KMS-11 (cell line): ENCODE measurements at regions not wholly inside any gene's neighbourhood (a gene's known extent, or its start where the extent isn't known, plus 50 kb on each side); places are given as distances from the start of the nearest gene placed in this dataset.

Experiments used
- H2AFZ ChIP-seq: fragments of 200-600 bp; sonication (generic); 2 replicates; pipeline ENCODE4 v1.6.1; 2016; ENCODE audit warnings: antibody characterized with exemption, mixed run types, low read depth
- H3K27ac ChIP-seq: fragments of 200-600 bp; sonication (generic); 2 replicates; pipeline ENCODE4 v1.6.1; 2016; ENCODE audit warnings: mild to moderate bottlenecking, mixed run types
- H3K27me3 ChIP-seq: fragments of 200-600 bp; sonication (generic); 2 replicates; pipeline ENCODE4 v1.6.1; 2017; ENCODE audit warnings: mild to moderate bottlenecking, low read depth, mixed run types, moderate library complexity; ENCODE audit not compliant: insufficient read depth
- H3K36me3 ChIP-seq: fragments of 200-600 bp; sonication (generic); 2 replicates; pipeline ENCODE4 v1.6.1; 2017; ENCODE audit warnings: mild to moderate bottlenecking, mixed run types; ENCODE audit not compliant: insufficient read depth
- H3K4me1 ChIP-seq: fragments of 200-600 bp; sonication (generic); 2 replicates; pipeline ENCODE4 v1.6.1; 2016; ENCODE audit warnings: mild to moderate bottlenecking, low read depth, mixed run types; ENCODE audit not compliant: poor library complexity, severe bottlenecking
- H3K4me2 ChIP-seq: fragments of 200-600 bp; sonication (generic); 2 replicates; pipeline ENCODE4 v1.7.0; 2016; ENCODE audit warnings: mild to moderate bottlenecking, mixed run types
- H3K4me3 ChIP-seq: fragments of 200-600 bp; sonication (generic); IDR thresholded peaks from 2 replicates; pipeline ENCODE4 v1.6.1; 2017; ENCODE audit warnings: low read depth, low read length, mixed read lengths; ENCODE audit not compliant: insufficient read depth
- H3K79me2 ChIP-seq: fragments of 200-600 bp; sonication (generic); 2 replicates; pipeline ENCODE4 v1.6.1; 2016; ENCODE audit warnings: low read depth, mixed run types; ENCODE audit not compliant: insufficient read depth
- H3K9ac ChIP-seq: fragments of 200-600 bp; sonication (generic); 2 replicates; pipeline ENCODE4 v1.6.1; 2016; ENCODE audit warnings: mild to moderate bottlenecking, mixed run types
- H4K20me1 ChIP-seq: fragments of 200-600 bp; sonication (generic); 2 replicates; pipeline ENCODE4 v1.6.1; 2016; ENCODE audit warnings: mild to moderate bottlenecking, mixed run types; ENCODE audit not compliant: insufficient read depth
- TF ChIP-seq, protein P1 (sequence below): fragments of 200-600 bp; sonication (generic); conservative IDR thresholded peaks from 2 replicates; pipeline ENCODE4 v1.6.1; 2017; ENCODE audit warnings: low read depth, mild to moderate bottlenecking, antibody characterized with exemption, low read length, moderate library complexity, mixed read lengths

DNA sequence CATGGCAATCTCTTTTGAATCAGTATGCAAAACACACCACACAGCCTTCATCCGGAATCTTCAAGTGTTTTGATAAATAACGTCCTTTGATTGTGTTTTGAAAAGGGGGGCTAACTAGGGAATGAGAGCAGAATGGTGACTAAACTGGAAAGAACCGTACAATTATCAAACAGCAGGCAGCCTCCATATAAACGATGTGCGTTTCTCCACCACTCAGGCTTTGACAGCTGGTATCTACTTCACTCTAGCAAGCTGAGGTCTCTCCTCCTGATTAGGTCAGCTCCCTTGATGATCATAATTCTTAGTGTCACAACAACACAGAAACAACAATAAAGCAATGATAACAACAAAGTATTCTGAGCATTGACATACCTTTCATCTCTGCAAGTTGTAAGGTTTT is 465.9 kb downstream of the TUSC1 start:
- Histone ChIP-seq H3K4me2 (no peak overlapping the region), H2AFZ (no peak overlapping the region), H3K36me3 (no peaks in the 10 kb centered on the region), H4K20me1 (no peaks in the 10 kb centered on the region), H3K9ac (no peak overlapping the region), H3K4me3 (no peak overlapping the region), H3K4me1 (no peaks in the 10 kb centered on the region), H3K27ac (no peak overlapping the region), H3K79me2 (no peaks in the 10 kb centered on the region), H3K27me3 (no peaks in the 10 kb centered on the region)
- TF ChIP-seq, protein P1, sequence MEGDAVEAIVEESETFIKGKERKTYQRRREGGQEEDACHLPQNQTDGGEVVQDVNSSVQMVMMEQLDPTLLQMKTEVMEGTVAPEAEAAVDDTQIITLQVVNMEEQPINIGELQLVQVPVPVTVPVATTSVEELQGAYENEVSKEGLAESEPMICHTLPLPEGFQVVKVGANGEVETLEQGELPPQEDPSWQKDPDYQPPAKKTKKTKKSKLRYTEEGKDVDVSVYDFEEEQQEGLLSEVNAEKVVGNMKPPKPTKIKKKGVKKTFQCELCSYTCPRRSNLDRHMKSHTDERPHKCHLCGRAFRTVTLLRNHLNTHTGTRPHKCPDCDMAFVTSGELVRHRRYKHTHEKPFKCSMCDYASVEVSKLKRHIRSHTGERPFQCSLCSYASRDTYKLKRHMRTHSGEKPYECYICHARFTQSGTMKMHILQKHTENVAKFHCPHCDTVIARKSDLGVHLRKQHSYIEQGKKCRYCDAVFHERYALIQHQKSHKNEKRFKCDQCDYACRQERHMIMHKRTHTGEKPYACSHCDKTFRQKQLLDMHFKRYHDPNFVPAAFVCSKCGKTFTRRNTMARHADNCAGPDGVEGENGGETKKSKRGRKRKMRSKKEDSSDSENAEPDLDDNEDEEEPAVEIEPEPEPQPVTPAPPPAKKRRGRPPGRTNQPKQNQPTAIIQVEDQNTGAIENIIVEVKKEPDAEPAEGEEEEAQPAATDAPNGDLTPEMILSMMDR = no peak

DNA sequence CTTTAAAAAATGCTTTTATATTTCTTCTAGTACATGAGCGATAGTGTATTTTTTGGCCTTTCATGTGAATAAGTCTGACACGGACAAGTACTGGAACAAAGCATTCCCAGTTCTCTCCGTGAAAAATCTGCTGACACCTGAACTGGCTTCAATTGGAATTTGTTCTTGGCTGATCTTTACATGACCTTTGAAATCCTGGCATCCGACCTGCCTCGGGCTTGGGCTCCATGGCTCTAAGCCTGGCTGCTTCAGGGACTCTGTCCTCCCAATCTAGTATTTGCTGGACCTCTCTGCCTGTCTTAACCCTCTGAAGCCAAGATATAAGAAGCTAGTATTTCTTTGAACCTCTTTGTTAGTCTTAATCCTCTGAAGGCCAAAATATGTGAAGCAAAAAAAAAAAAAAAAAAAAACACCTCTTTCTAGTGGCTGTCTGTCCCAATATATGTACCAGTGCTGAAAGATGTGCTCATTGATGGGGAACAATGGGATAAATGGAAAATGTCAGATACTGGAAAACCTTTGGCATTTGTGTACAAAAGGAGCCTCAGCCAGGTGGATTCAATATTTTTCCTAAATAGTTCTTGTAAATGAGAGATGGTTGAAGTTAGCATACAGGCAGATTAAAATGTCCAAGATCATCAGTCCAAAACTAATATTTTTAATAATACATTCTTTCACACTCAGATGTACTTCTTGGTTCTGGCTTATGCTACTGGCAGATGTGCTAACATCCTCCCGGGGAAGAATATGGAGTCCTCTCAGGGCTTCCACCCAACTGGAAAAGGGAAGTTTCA is 470.6 kb downstream of the TUSC1 start:
- H3K27me3 ChIP-seq = no peaks in the 10 kb centered on the region
- no peaks in the 10 kb centered on the region for H3K36me3 ChIP-seq
- TF ChIP-seq, protein P1 = no peak
- no peak overlapping the region for H3K27ac ChIP-seq
- H2AFZ ChIP-seq = no peak overlapping the region
- no peak overlapping the region for H3K9ac ChIP-seq
- H3K4me3 ChIP-seq = no peak overlapping the region
- no peaks in the 10 kb centered on the region for H3K79me2 ChIP-seq
- H3K4me1 ChIP-seq = no peaks in the 10 kb centered on the region
- H4K20me1 ChIP-seq = no peaks in the 10 kb centered on the region
- no peak overlapping the region for H3K4me2 ChIP-seq

DNA sequence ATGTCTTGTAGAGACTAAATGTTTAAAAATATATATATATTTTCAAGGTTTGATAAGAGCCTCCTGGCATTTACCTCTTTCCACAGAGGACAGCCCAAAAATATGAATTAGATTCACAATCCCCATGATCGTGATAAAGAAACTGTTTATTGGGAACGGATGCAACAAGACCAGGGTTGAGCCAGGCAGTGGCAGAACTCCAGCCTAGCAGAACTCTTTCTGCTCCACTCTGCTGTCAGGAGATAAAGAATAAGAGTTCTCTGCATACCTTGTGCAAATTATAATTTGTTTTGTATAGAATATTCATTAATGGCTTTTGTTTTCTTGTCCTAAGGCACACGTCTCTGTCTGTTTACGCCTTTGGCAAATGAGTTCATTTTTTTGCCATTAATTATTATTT is 472.2 kb downstream of the TUSC1 start:
- H2AFZ ChIP-seq = no peak overlapping the region
- no peaks in the 10 kb centered on the region for H3K36me3 ChIP-seq
- TF ChIP-seq, protein P1 = no peak
- no peaks in the 10 kb centered on the region for H3K4me1 ChIP-seq
- no peaks in the 10 kb centered on the region for H4K20me1 ChIP-seq
- H3K27me3 ChIP-seq = no peaks in the 10 kb centered on the region
- no peak overlapping the region for H3K4me3 ChIP-seq
- no peak overlapping the region for H3K27ac ChIP-seq
- no peak overlapping the region for H3K4me2 ChIP-seq
- no peak overlapping the region for H3K9ac ChIP-seq
- no peaks in the 10 kb centered on the region for H3K79me2 ChIP-seq

DNA sequence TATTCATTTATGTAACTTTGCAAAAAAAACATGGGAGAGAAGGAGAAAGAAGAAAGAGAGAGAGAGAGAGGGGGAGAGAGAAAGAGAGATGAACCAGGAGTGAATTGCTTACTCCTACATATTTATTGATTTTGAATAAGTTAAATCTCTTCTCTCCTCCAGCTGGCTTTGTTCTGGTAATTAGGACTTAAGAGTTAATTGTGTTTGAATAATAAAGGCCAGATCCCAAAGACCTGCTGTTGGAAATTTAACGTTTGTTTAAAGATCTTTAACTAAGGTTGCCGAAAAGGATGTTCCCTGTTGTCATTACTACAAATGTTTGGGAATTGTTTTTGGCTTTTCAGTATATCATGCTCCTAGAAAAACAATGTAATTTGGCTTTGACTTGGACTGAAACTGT is 473.0 kb downstream of the TUSC1 start:
- Histone ChIP-seq H3K4me3 (no peak overlapping the region), H3K79me2 (no peaks in the 10 kb centered on the region), H4K20me1 (no peaks in the 10 kb centered on the region), H3K36me3 (no peaks in the 10 kb centered on the region), H3K27me3 (no peaks in the 10 kb centered on the region), H3K4me2 (no peak overlapping the region), H3K27ac (no peak overlapping the region), H3K4me1 (no peaks in the 10 kb centered on the region), H3K9ac (no peak overlapping the region), H2AFZ (no peak overlapping the region)
- TF ChIP-seq, protein P1 = no peak
